ENCODE measurements at regions not wholly inside any gene's neighbourhood (a gene's known extent, or its start where the extent isn't known, plus 50 kb on each side); places are given as distances from the start of the nearest gene placed in this dataset.

- Mint-ChIP-seq H3K4me3 (peak overlapping the region in 6 of 8 donors; percentile 23 to 89 (median 76)), H3K36me3 (no peaks in the 10 kb centered on the region), H3K27me3 (peaks cover 12 to 48% (median 32%) of the 10 kb centered on the region in 3 donors), H3K27ac (no peak overlapping the region), H3K9me3 (no peaks in the 10 kb centered on the region), H3K4me1 (peaks cover 6 to 16% (median 9%) of the 10 kb centered on the region in 3 donors)
- no peak for ATAC-seq (ENCODE audit: low read depth in 2 of 2)
- no peak for DNase-seq
Measured at GRCh38 chr11:8809939-8810539, 101.0 kb upstream of the AKIP1 start.

- peak overlapping the region in 7 of 8 donors; percentile 23 to 89 (median 69) for H3K4me3 Mint-ChIP-seq
Measured at GRCh38 chr11:8810540-8811301, 100.3 kb upstream of the AKIP1 start.

GRCh38 chr11:8811571-8811970 lies 99.4 kb upstream of the AKIP1 start:
- Mint-ChIP-seq H3K27ac (no peak overlapping the region), H3K36me3 (no peaks in the 10 kb centered on the region)

More at GRCh38 chr11:8810540-8811301, 100.3 kb upstream of the AKIP1 start:
- peaks cover 12 to 48% (median 32%) of the 10 kb centered on the region in 3 donors for H3K27me3 Mint-ChIP-seq
- no peak for DNase-seq
- H3K27ac Mint-ChIP-seq, result no peak overlapping the region
- no peaks in the 10 kb centered on the region for H3K9me3 Mint-ChIP-seq
- no peak for ATAC-seq (ENCODE audit: low read depth in 2 of 2)
- H3K36me3 Mint-ChIP-seq, result no peaks in the 10 kb centered on the region
- peaks cover 6 to 16% (median 9%) of the 10 kb centered on the region in 3 donors for H3K4me1 Mint-ChIP-seq

GRCh38 chr11:8812438-8812837 lies 98.6 kb upstream of the AKIP1 start:
- Mint-ChIP-seq H3K4me1 (peaks cover 6 to 16% (median 9%) of the 10 kb centered on the region in 3 donors), H3K27ac (peak overlapping the region in 1 of 6 donors; percentile 12), H3K4me3 (no peak overlapping the region), H3K36me3 (no peaks in the 10 kb centered on the region), H3K27me3 (peaks cover 9 to 33% (median 25%) of the 10 kb centered on the region in 3 donors), H3K9me3 (peaks cover 0 to under 1% (median 0%) of the 10 kb centered on the region in 7 donors)
- DNase-seq, result no peak
- ATAC-seq (ENCODE audit: low read depth in 2 of 2), result no peak

More at GRCh38 chr11:8811571-8811970, 99.4 kb upstream of the AKIP1 start:
- Mint-ChIP-seq H3K9me3 (no peaks in the 10 kb centered on the region), H3K27me3 (peaks cover 12 to 41% (median 32%) of the 10 kb centered on the region in 3 donors), H3K4me3 (no peak overlapping the region), H3K4me1 (peaks cover 6 to 16% (median 9%) of the 10 kb centered on the region in 3 donors)
- no peak for DNase-seq
- no peak for ATAC-seq (ENCODE audit: low read depth in 2 of 2)

- H3K36me3 Mint-ChIP-seq, result no peaks in the 10 kb centered on the region
- peaks cover 0 to 3% (median 0%) of the 10 kb centered on the region in 7 donors for H3K9me3 Mint-ChIP-seq
- ATAC-seq (ENCODE audit: low read depth in 2 of 2), result peak; percentile 40 to 67
- DNase-seq, result peak; percentile 12
- H3K4me3 Mint-ChIP-seq, result peak overlapping the region in 1 of 8 donors; percentile 20
- H3K27ac Mint-ChIP-seq, result peak overlapping the region in 1 of 6 donors; percentile 33
- peaks cover 9 to 22% (median 16%) of the 10 kb centered on the region in 3 donors for H3K27me3 Mint-ChIP-seq
- peaks cover 6 to 16% (median 9%) of the 10 kb centered on the region in 3 donors for H3K4me1 Mint-ChIP-seq
Measured at GRCh38 chr11:8813658-8814057, 97.3 kb upstream of the AKIP1 start.

GRCh38 chr11:8814209-8814922 lies 96.6 kb upstream of the AKIP1 start:
- H3K27ac Mint-ChIP-seq, result no peak overlapping the region
- H3K27me3 Mint-ChIP-seq, result peaks cover 9 to 15% (median 14%) of the 10 kb centered on the region in 3 donors
- ATAC-seq (ENCODE audit: low read depth in 2 of 2), result peak in 1 of 2 donors; percentile 51
- DNase-seq, result no peak
- H3K4me3 Mint-ChIP-seq, result no peak overlapping the region
- no peaks in the 10 kb centered on the region for H3K36me3 Mint-ChIP-seq
- H3K9me3 Mint-ChIP-seq, result peaks cover 0 to 3% (median 0%) of the 10 kb centered on the region in 7 donors
- peaks cover 6 to 16% (median 9%) of the 10 kb centered on the region in 3 donors for H3K4me1 Mint-ChIP-seq

- peaks cover 0 to 3% (median 0%) of the 10 kb centered on the region in 7 donors for H3K9me3 Mint-ChIP-seq
- H3K36me3 Mint-ChIP-seq, result no peaks in the 10 kb centered on the region
- H3K27ac Mint-ChIP-seq, result no peak overlapping the region
- H3K27me3 Mint-ChIP-seq, result peaks cover 8 to 10% (median 10%) of the 10 kb centered on the region in 3 donors
- no peak for ATAC-seq (ENCODE audit: low read depth in 2 of 2)
- H3K4me1 Mint-ChIP-seq, result peaks cover 6 to 12% (median 9%) of the 10 kb centered on the region in 3 donors
- no peak for DNase-seq
- H3K4me3 Mint-ChIP-seq, result no peak overlapping the region
Measured at GRCh38 chr11:8814923-8815240, 96.1 kb upstream of the AKIP1 start.

GRCh38 chr11:8818421-8818820 lies 92.6 kb upstream of the AKIP1 start:
- Mint-ChIP-seq H3K4me1 (no peaks in the 10 kb centered on the region), H3K4me3 (no peak overlapping the region), H3K9me3 (peaks cover 0 to 3% (median 0%) of the 10 kb centered on the region in 7 donors), H3K27ac (no peak overlapping the region), H3K27me3 (no peaks in the 10 kb centered on the region), H3K36me3 (no peaks in the 10 kb centered on the region)
- DNase-seq (no peak), ATAC-seq (ENCODE audit: low read depth in 2 of 2) (no peak)

GRCh38 chr11:8820401-8820800 lies 90.6 kb upstream of the AKIP1 start:
- no peak overlapping the region for H3K4me3 Mint-ChIP-seq
- H3K4me1 Mint-ChIP-seq, result no peaks in the 10 kb centered on the region
- H3K9me3 Mint-ChIP-seq, result peaks cover 0 to 3% (median 0%) of the 10 kb centered on the region in 7 donors
- ATAC-seq (ENCODE audit: low read depth in 2 of 2) (no peak), DNase-seq (no peak)
- H3K27me3 Mint-ChIP-seq, result no peaks in the 10 kb centered on the region
- no peaks in the 10 kb centered on the region for H3K36me3 Mint-ChIP-seq
- H3K27ac Mint-ChIP-seq, result no peak overlapping the region

- peaks cover 0 to 2% (median 0%) of the 10 kb centered on the region in 7 donors for H3K9me3 Mint-ChIP-seq
- H3K4me3 Mint-ChIP-seq, result no peak overlapping the region
- H3K4me1 Mint-ChIP-seq, result no peaks in the 10 kb centered on the region
Measured at GRCh38 chr11:8822469-8822868, 88.5 kb upstream of the AKIP1 start.

GRCh38 chr11:8823174-8823742 lies 87.7 kb upstream of the AKIP1 start:
- Mint-ChIP-seq H3K27ac (no peak overlapping the region), H3K4me1 (no peaks in the 10 kb centered on the region), H3K36me3 (no peaks in the 10 kb centered on the region), H3K27me3 (no peaks in the 10 kb centered on the region), H3K9me3 (no peaks in the 10 kb centered on the region), H3K4me3 (no peak overlapping the region)
- DNase-seq (no peak), ATAC-seq (ENCODE audit: low read depth in 2 of 2) (no peak)

More at GRCh38 chr11:8822469-8822868, 88.5 kb upstream of the AKIP1 start:
- no peak for DNase-seq
- no peak overlapping the region for H3K27ac Mint-ChIP-seq
- no peak for ATAC-seq (ENCODE audit: low read depth in 2 of 2)
- H3K36me3 Mint-ChIP-seq, result no peaks in the 10 kb centered on the region
- no peaks in the 10 kb centered on the region for H3K27me3 Mint-ChIP-seq

GRCh38 chr11:8826139-8826786 lies 84.7 kb upstream of the AKIP1 start:
- Mint-ChIP-seq H3K27ac (no peak overlapping the region), H3K4me3 (no peak overlapping the region), H3K9me3 (no peaks in the 10 kb centered on the region), H3K27me3 (no peaks in the 10 kb centered on the region), H3K36me3 (no peaks in the 10 kb centered on the region), H3K4me1 (no peaks in the 10 kb centered on the region)
- DNase-seq (no peak), ATAC-seq (ENCODE audit: low read depth in 2 of 2) (no peak)

All from naive B cell (primary cell).